ENCODE measurements at regions not wholly inside any gene's neighbourhood (a gene's known extent, or its start where the extent isn't known, plus 50 kb on each side); places are given as distances from the start of the nearest gene placed in this dataset.

DNA sequence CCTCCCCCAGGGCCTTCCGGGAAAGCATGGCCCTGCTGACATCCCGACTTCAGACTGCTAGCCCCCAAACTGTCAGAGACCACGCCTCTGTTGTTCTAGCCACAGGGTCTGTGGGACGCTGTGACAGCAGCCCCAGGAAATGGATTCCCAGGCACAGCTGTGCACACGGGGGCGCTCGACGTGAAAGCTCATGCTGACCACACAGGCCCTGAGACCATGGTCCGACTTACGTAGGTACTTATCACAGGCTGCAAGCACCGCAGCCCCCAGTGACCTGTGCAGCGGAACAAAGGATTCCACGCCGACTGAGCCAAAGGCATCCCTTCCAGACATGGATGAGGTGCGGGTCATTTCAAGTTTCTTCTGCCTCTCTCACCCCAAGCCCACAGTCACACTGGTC is 150.6 kb downstream of the CTTN start (continued):
- TF ChIP-seq, protein P1, sequence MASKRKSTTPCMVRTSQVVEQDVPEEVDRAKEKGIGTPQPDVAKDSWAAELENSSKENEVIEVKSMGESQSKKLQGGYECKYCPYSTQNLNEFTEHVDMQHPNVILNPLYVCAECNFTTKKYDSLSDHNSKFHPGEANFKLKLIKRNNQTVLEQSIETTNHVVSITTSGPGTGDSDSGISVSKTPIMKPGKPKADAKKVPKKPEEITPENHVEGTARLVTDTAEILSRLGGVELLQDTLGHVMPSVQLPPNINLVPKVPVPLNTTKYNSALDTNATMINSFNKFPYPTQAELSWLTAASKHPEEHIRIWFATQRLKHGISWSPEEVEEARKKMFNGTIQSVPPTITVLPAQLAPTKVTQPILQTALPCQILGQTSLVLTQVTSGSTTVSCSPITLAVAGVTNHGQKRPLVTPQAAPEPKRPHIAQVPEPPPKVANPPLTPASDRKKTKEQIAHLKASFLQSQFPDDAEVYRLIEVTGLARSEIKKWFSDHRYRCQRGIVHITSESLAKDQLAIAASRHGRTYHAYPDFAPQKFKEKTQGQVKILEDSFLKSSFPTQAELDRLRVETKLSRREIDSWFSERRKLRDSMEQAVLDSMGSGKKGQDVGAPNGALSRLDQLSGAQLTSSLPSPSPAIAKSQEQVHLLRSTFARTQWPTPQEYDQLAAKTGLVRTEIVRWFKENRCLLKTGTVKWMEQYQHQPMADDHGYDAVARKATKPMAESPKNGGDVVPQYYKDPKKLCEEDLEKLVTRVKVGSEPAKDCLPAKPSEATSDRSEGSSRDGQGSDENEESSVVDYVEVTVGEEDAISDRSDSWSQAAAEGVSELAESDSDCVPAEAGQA (IDR thresholded peaks at IDR 0.05; ENCODE audit: low read depth): no peak
- TF ChIP-seq, protein P1 (CRISPR knock-in tag; IDR thresholded peaks at IDR 0.05; ENCODE audit: borderline replicate concordance): no peak
- TF ChIP-seq, protein P2, sequence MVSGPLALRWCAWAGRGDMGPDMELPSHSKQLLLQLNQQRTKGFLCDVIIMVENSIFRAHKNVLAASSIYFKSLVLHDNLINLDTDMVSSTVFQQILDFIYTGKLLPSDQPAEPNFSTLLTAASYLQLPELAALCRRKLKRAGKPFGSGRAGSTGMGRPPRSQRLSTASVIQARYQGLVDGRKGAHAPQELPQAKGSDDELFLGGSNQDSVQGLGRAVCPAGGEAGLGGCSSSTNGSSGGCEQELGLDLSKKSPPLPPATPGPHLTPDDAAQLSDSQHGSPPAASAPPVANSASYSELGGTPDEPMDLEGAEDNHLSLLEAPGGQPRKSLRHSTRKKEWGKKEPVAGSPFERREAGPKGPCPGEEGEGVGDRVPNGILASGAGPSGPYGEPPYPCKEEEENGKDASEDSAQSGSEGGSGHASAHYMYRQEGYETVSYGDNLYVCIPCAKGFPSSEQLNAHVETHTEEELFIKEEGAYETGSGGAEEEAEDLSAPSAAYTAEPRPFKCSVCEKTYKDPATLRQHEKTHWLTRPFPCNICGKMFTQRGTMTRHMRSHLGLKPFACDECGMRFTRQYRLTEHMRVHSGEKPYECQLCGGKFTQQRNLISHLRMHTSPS (CRISPR knock-in tag; IDR thresholded peaks at IDR 0.05; ENCODE audit: low read depth): no peak
- no peak for TF ChIP-seq PAX8 (CRISPR knock-in tag; IDR thresholded peaks at IDR 0.05; ENCODE audit: borderline replicate concordance)
- TF ChIP-seq CEBPB (IDR thresholded peaks at IDR 0.05; ENCODE audit: borderline replicate concordance, low read depth, low read length): no peak
- no peak for TF ChIP-seq ZNF564 (CRISPR knock-in tag; IDR thresholded peaks at IDR 0.05)
- TF ChIP-seq HMGA1 (CRISPR knock-in tag; conservative IDR thresholded peaks at IDR 0.05): no peak
